ENCODE measurements at regions not wholly inside any gene's neighbourhood (a gene's known extent, or its start where the extent isn't known, plus 50 kb on each side); places are given as distances from the start of the nearest gene placed in this dataset.

GRCh38 chrX:80098038-80098437, 83.5 kb downstream of the TBX22 start:
- Histone ChIP-seq H3K9me3 (ENCODE audit: severe bottlenecking) (no peaks in the 10 kb centered on the region), H3K27me3 (ENCODE audit: insufficient read depth, poor library complexity, severe bottlenecking) (no peaks in the 10 kb centered on the region), H3K27ac (ENCODE audit: poor library complexity, severe bottlenecking) (no peak overlapping the region), H3K36me3 (ENCODE audit: low read depth) (no peaks in the 10 kb centered on the region), H3K4me3 (ENCODE audit: severe bottlenecking) (no peak overlapping the region), H3K4me1 (ENCODE audit: insufficient read depth, poor library complexity, severe bottlenecking) (no peaks in the 10 kb centered on the region)
- DNase-seq (ENCODE audit: low spot score) (no peak), ATAC-seq (ENCODE audit: low read depth) (no peak)
- no peak for TF ChIP-seq CTCF (IDR thresholded peaks at IDR 0.05; ENCODE audit: poor library complexity, severe bottlenecking)

GRCh38 chrX:80120335-80120734, 105.8 kb downstream of the TBX22 start:
- Histone ChIP-seq H3K27ac (ENCODE audit: poor library complexity, severe bottlenecking) (no peak overlapping the region), H3K27me3 (ENCODE audit: insufficient read depth, poor library complexity, severe bottlenecking) (no peaks in the 10 kb centered on the region), H3K36me3 (ENCODE audit: low read depth) (no peaks in the 10 kb centered on the region), H3K4me3 (ENCODE audit: severe bottlenecking) (no peak overlapping the region), H3K9me3 (ENCODE audit: severe bottlenecking) (no peaks in the 10 kb centered on the region), H3K4me1 (ENCODE audit: insufficient read depth, poor library complexity, severe bottlenecking) (no peaks in the 10 kb centered on the region)
- no peak for DNase-seq (ENCODE audit: low spot score)
- no peak for ATAC-seq (ENCODE audit: low read depth)
- TF ChIP-seq CTCF (IDR thresholded peaks at IDR 0.05; ENCODE audit: poor library complexity, severe bottlenecking): no peak

GRCh38 chrX:80138938-80139337, 124.4 kb downstream of the TBX22 start:
- H3K27ac ChIP-seq (ENCODE audit: poor library complexity, severe bottlenecking): no peak overlapping the region
- H3K9me3 ChIP-seq (ENCODE audit: severe bottlenecking): no peaks in the 10 kb centered on the region
- ATAC-seq (ENCODE audit: low read depth) (no peak), DNase-seq (ENCODE audit: low spot score) (no peak)
- H3K27me3 ChIP-seq (ENCODE audit: insufficient read depth, poor library complexity, severe bottlenecking): no peaks in the 10 kb centered on the region
- no peak overlapping the region for H3K4me3 ChIP-seq (ENCODE audit: severe bottlenecking)
- TF ChIP-seq CTCF (IDR thresholded peaks at IDR 0.05; ENCODE audit: poor library complexity, severe bottlenecking): no peak
- no peaks in the 10 kb centered on the region for H3K36me3 ChIP-seq (ENCODE audit: low read depth)
- H3K4me1 ChIP-seq (ENCODE audit: insufficient read depth, poor library complexity, severe bottlenecking): no peaks in the 10 kb centered on the region

GRCh38 chrX:80139564-80139963, 125.0 kb downstream of the TBX22 start:
- Histone ChIP-seq H3K4me1 (ENCODE audit: insufficient read depth, poor library complexity, severe bottlenecking) (no peaks in the 10 kb centered on the region), H3K36me3 (ENCODE audit: low read depth) (no peaks in the 10 kb centered on the region), H3K27me3 (ENCODE audit: insufficient read depth, poor library complexity, severe bottlenecking) (no peaks in the 10 kb centered on the region), H3K9me3 (ENCODE audit: severe bottlenecking) (no peaks in the 10 kb centered on the region), H3K27ac (ENCODE audit: poor library complexity, severe bottlenecking) (no peak overlapping the region), H3K4me3 (ENCODE audit: severe bottlenecking) (no peak overlapping the region)
- no peak for ATAC-seq (ENCODE audit: low read depth)
- DNase-seq (ENCODE audit: low spot score): no peak
- TF ChIP-seq CTCF (IDR thresholded peaks at IDR 0.05; ENCODE audit: poor library complexity, severe bottlenecking): no peak

- no peaks in the 10 kb centered on the region for H3K27me3 ChIP-seq (ENCODE audit: insufficient read depth, poor library complexity, severe bottlenecking)
- DNase-seq (ENCODE audit: low spot score) (no peak), ATAC-seq (ENCODE audit: low read depth) (no peak)
- no peaks in the 10 kb centered on the region for H3K9me3 ChIP-seq (ENCODE audit: severe bottlenecking)
- TF ChIP-seq CTCF (IDR thresholded peaks at IDR 0.05; ENCODE audit: poor library complexity, severe bottlenecking): no peak
- H3K27ac ChIP-seq (ENCODE audit: poor library complexity, severe bottlenecking): no peak overlapping the region
- no peaks in the 10 kb centered on the region for H3K36me3 ChIP-seq (ENCODE audit: low read depth)
- no peak overlapping the region for H3K4me3 ChIP-seq (ENCODE audit: severe bottlenecking)
- no peaks in the 10 kb centered on the region for H3K4me1 ChIP-seq (ENCODE audit: insufficient read depth, poor library complexity, severe bottlenecking)
These were observed 156.0 kb downstream of the TBX22 start for GRCh38 chrX:80170581-80170980.
